ENCODE measurements at regions not wholly inside any gene's neighbourhood (a gene's known extent, or its start where the extent isn't known, plus 50 kb on each side); places are given as distances from the start of the nearest gene placed in this dataset.
A peak's percentile ranks its signal among the peaks of the same experiment; 100 is the strongest.

DNA sequence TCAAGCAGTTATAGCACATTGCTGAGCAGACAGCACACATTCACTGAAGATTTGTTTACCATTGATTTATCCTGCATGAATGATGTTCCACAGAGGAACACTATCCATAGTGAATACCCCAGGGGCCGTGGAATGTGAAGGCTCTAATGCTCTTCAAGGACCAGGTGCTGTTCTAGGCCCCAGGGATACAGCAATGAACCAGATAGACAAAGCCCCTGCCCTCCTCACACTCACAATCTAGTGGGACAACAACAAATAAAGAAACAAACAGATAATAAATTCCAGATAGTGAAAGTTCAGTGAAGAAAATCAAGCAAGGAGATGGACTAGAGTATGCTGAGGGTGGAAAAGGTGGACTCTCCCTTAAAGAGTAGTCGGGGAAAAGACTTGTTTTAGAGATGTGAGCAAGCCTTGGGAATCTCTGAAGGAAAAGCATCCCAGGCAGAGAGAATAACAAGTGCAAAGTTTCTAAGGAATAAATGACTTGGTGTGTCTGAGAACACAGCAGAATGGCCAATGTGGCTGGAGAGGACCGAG, 117.7 kb downstream of the CCDC71L start (continued):
- no peak for TF ChIP-seq ISL1 (CRISPR knock-in tag; IDR thresholded peaks at IDR 0.05)

DNA sequence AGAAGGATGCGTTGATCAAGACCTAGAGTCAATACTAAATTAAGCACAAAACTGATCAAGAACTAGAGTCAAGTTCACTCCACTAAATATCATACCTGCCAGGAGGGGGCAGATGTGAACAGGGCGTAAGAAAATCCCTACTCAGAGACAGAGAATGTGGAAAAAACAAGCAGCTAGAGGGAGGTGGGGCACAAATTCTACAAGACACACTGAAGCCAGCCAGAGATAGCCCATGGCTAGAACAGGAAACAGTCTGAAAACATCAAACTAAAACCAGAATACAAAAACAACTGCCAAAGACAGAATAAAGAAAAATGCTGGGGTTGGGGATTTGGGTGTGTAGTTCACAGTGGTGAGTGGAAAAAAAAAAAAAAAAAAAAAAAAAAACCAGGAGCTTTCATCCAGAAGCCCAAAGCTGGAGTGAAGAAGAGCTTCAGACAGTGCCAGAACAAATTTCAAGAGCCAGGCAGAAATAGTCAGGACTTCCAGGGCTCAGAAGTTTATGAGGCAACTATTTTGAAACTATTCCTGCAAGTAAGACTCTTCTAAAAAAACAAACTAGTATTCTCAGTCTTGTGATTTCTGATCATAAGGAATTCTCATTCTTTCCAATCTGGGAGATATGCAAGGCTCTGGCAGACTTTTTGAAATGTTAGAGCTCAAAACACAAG, 118.3 kb downstream of the CCDC71L start:
- ATAC-seq: peak; percentile 94

DNA sequence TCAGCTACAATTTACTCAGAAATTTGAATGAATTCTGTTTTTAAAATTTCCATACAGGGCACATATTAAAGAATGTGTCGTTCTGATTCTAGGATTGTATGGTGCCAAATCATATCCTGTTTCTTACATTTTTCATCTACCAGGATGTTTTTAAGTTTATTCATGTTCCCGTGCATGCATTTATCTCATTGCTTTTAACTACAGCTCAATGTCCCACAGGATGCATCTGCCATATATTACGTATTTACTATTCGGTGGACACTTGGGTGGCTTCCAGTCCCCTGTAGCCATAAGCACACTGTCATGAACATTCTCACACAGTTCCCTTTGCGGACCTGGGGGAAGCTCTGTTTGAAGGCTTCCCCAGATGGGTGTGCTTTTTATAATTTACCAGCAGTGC, 122.3 kb downstream of the CCDC71L start:
- TF ChIP-seq, protein P1, sequence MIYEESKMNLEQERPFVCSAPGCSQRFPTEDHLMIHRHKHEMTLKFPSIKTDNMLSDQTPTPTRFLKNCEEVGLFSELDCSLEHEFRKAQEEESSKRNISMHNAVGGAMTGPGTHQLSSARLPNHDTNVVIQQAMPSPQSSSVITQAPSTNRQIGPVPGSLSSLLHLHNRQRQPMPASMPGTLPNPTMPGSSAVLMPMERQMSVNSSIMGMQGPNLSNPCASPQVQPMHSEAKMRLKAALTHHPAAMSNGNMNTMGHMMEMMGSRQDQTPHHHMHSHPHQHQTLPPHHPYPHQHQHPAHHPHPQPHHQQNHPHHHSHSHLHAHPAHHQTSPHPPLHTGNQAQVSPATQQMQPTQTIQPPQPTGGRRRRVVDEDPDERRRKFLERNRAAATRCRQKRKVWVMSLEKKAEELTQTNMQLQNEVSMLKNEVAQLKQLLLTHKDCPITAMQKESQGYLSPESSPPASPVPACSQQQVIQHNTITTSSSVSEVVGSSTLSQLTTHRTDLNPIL (CRISPR knock-in tag; IDR thresholded peaks at IDR 0.05; ENCODE audit: low read depth): no peak
- TF ChIP-seq TOX (CRISPR knock-in tag; IDR thresholded peaks at IDR 0.05; ENCODE audit: borderline replicate concordance): no peak
- TF ChIP-seq, protein P2, sequence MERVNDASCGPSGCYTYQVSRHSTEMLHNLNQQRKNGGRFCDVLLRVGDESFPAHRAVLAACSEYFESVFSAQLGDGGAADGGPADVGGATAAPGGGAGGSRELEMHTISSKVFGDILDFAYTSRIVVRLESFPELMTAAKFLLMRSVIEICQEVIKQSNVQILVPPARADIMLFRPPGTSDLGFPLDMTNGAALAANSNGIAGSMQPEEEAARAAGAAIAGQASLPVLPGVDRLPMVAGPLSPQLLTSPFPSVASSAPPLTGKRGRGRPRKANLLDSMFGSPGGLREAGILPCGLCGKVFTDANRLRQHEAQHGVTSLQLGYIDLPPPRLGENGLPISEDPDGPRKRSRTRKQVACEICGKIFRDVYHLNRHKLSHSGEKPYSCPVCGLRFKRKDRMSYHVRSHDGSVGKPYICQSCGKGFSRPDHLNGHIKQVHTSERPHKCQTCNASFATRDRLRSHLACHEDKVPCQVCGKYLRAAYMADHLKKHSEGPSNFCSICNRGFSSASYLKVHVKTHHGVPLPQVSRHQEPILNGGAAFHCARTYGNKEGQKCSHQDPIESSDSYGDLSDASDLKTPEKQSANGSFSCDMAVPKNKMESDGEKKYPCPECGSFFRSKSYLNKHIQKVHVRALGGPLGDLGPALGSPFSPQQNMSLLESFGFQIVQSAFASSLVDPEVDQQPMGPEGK (CRISPR knock-in tag; IDR thresholded peaks at IDR 0.05; ENCODE audit: borderline replicate concordance): no peak
- TF ChIP-seq ZC3H10 (CRISPR knock-in tag; IDR thresholded peaks at IDR 0.05): no peak
- no peak for TF ChIP-seq ZFP30 (CRISPR knock-in tag; IDR thresholded peaks at IDR 0.05)
- TF ChIP-seq OSR1 (CRISPR knock-in tag; IDR thresholded peaks at IDR 0.05): no peak
- TF ChIP-seq CSDC2 (CRISPR knock-in tag; IDR thresholded peaks at IDR 0.05): no peak
- TF ChIP-seq PPARA (CRISPR knock-in tag; IDR thresholded peaks at IDR 0.05; ENCODE audit: borderline replicate concordance): no peak
- no peak for TF ChIP-seq ESRRG (CRISPR knock-in tag; IDR thresholded peaks at IDR 0.05)
- no peak for TF ChIP-seq BACH2 (CRISPR knock-in tag; IDR thresholded peaks at IDR 0.05; ENCODE audit: borderline replicate concordance)

More for the DNA sequence above, 118.3 kb downstream of the CCDC71L start:
- TF ChIP-seq OSR1 (CRISPR knock-in tag; IDR thresholded peaks at IDR 0.05) (no peak), ARNTL (CRISPR knock-in tag; IDR thresholded peaks at IDR 0.05; ENCODE audit: borderline replicate concordance, low read depth) (no peak), CSDC2 (CRISPR knock-in tag; IDR thresholded peaks at IDR 0.05) (no peak)

DNA sequence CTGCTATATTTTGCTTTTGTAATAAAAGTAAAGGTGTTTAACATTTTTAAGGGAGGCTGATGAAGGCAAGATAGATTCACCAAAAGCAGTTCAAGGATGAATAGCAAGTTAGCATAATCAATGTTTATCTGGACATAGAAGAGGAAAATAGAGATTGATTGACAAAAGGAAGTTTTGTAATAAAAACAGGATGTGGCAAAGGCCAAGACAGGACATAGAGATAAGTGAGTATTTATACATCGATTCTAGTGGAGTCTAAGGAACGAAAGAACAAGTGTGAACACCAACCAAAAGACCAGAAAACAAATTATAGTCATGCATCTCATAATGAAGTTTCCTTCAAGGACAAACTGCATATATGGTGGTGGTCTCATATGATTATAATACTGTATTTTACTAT, 123.8 kb downstream of the CCDC71L start:
- ATAC-seq: no peak
- TF ChIP-seq SNAI2 (CRISPR knock-in tag; IDR thresholded peaks at IDR 0.05) (no peak), PPARA (CRISPR knock-in tag; IDR thresholded peaks at IDR 0.05; ENCODE audit: borderline replicate concordance) (no peak), CSDC2 (CRISPR knock-in tag; IDR thresholded peaks at IDR 0.05) (no peak), BACH2 (CRISPR knock-in tag; IDR thresholded peaks at IDR 0.05; ENCODE audit: borderline replicate concordance) (no peak), ZFP30 (CRISPR knock-in tag; IDR thresholded peaks at IDR 0.05) (no peak)

More for the DNA sequence above, 122.3 kb downstream of the CCDC71L start:
- peak; percentile 28; the same call in 2 of the 3 replicates for ATAC-seq

DNA sequence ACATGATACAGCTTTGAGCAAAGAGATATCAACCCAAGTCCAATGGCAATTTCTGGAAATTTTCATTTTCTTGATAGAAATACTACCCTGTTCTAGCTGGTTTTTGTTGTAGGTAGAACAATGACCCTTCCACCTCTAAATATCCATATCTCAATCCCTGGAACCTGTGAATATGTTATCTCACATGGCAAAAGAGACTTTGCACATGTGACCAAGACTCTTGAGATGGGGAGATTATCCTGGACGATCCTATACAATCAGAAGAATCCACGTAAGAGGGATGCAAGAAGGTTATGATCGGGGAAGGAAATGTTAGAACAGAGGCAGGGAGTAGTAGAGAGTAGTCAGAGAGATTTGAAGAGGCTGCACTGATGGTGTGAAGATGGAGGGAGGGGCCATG, 124.9 kb downstream of the CCDC71L start:
- no peak for TF ChIP-seq SNAI2 (CRISPR knock-in tag; IDR thresholded peaks at IDR 0.05)
- TF ChIP-seq, protein P3, sequence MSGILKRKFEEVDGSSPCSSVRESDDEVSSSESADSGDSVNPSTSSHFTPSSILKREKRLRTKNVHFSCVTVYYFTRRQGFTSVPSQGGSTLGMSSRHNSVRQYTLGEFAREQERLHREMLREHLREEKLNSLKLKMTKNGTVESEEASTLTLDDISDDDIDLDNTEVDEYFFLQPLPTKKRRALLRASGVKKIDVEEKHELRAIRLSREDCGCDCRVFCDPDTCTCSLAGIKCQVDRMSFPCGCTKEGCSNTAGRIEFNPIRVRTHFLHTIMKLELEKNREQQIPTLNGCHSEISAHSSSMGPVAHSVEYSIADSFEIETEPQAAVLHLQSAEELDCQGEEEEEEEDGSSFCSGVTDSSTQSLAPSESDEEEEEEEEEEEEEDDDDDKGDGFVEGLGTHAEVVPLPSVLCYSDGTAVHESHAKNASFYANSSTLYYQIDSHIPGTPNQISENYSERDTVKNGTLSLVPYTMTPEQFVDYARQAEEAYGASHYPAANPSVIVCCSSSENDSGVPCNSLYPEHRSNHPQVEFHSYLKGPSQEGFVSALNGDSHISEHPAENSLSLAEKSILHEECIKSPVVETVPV (CRISPR knock-in tag; IDR thresholded peaks at IDR 0.05): no peak
- no peak for TF ChIP-seq TCF4 (CRISPR knock-in tag; IDR thresholded peaks at IDR 0.05; ENCODE audit: borderline replicate concordance)
- no peak for TF ChIP-seq TOX (CRISPR knock-in tag; IDR thresholded peaks at IDR 0.05; ENCODE audit: borderline replicate concordance)
- TF ChIP-seq ZFP30 (CRISPR knock-in tag; IDR thresholded peaks at IDR 0.05): no peak
- TF ChIP-seq, protein P4, sequence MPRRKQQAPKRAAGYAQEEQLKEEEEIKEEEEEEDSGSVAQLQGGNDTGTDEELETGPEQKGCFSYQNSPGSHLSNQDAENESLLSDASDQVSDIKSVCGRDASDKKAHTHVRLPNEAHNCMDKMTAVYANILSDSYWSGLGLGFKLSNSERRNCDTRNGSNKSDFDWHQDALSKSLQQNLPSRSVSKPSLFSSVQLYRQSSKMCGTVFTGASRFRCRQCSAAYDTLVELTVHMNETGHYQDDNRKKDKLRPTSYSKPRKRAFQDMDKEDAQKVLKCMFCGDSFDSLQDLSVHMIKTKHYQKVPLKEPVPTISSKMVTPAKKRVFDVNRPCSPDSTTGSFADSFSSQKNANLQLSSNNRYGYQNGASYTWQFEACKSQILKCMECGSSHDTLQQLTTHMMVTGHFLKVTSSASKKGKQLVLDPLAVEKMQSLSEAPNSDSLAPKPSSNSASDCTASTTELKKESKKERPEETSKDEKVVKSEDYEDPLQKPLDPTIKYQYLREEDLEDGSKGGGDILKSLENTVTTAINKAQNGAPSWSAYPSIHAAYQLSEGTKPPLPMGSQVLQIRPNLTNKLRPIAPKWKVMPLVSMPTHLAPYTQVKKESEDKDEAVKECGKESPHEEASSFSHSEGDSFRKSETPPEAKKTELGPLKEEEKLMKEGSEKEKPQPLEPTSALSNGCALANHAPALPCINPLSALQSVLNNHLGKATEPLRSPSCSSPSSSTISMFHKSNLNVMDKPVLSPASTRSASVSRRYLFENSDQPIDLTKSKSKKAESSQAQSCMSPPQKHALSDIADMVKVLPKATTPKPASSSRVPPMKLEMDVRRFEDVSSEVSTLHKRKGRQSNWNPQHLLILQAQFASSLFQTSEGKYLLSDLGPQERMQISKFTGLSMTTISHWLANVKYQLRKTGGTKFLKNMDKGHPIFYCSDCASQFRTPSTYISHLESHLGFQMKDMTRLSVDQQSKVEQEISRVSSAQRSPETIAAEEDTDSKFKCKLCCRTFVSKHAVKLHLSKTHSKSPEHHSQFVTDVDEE (CRISPR knock-in tag; IDR thresholded peaks at IDR 0.05): no peak
- TF ChIP-seq OSR1 (CRISPR knock-in tag; IDR thresholded peaks at IDR 0.05): no peak
- TF ChIP-seq ZFP3 (CRISPR knock-in tag; IDR thresholded peaks at IDR 0.05): no peak
- no peak for ATAC-seq

All from SK-N-SH treated with all-trans-retinoic acid at 6 μM for 48 hours (cell line).